Mammary epithelial cell (primary cell): ENCODE measurements at regions not wholly inside any gene's neighbourhood (a gene's known extent, or its start where the extent isn't known, plus 50 kb on each side); places are given as distances from the start of the nearest gene placed in this dataset.

Experiments used
- CTCF ChIP-seq, 2 donors: IDR thresholded peaks in 1 of 2; conservative IDR thresholded peaks in 1 of 2; 2 replicates each; pipeline ENCODE4 v1.5.1; 2011 to 2012; ENCODE audit warnings: inconsistent platforms in 2 of 2, low read length in 2 of 2, mild to moderate bottlenecking in 2 of 2, control low read depth in 1 of 2, low read depth in 1 of 2; ENCODE audit not compliant: insufficient read depth in 1 of 2; ENCODE audit errors: extremely low read depth in 1 of 2
- EZH2 ChIP-seq: IDR thresholded peaks from 2 replicates; pipeline ENCODE4 v1.6.1; 2012; ENCODE audit warnings: low read length, inconsistent platforms, borderline replicate concordance

GRCh38 chr11:96658436-96658835 is 268.6 kb downstream of the JRKL start:
- no peak for TF ChIP-seq CTCF (conservative IDR thresholded peaks at IDR 0.05 in 1 of 2, IDR thresholded peaks at IDR 0.05 in 1 of 2; ENCODE audit: extremely low read depth in 1 of 2, insufficient read depth in 1 of 2, low read depth in 1 of 2, low read length in 2 of 2)
- TF ChIP-seq EZH2 = no peak
